Fibroblast of lung (primary cell): ENCODE measurements at regions not wholly inside any gene's neighbourhood (a gene's known extent, or its start where the extent isn't known, plus 50 kb on each side); places are given as distances from the start of the nearest gene placed in this dataset.

Experiments used
- DNase-seq, 2 donors: peaks; one replicate each; pipeline versions ENCODE4 v3.0.0 to v3.0.0-alpha.2; 2010; ENCODE audit warnings: low read depth in 2 of 2
- H2AFZ ChIP-seq: 2 replicates; pipeline ENCODE4 v1.5.1; 2012; ENCODE audit warnings: low read length, control low read depth, inconsistent platforms
- H3K27ac ChIP-seq: 2 replicates; pipeline ENCODE4 v1.5.1; 2011; ENCODE audit warnings: low read length, control low read depth; ENCODE audit not compliant: insufficient read depth
- H3K27me3 ChIP-seq: 2 replicates; pipeline ENCODE4 v1.5.1; 2011; ENCODE audit warnings: mild to moderate bottlenecking, low read length; ENCODE audit not compliant: control insufficient read depth, insufficient read depth
- H3K36me3 ChIP-seq: 2 replicates; pipeline ENCODE4 v1.5.1; 2011; ENCODE audit warnings: low read length; ENCODE audit not compliant: control insufficient read depth, insufficient read depth
- H3K4me1 ChIP-seq: 2 replicates; pipeline ENCODE4 v1.5.1; 2011; ENCODE audit warnings: low read length; ENCODE audit not compliant: control insufficient read depth, insufficient read depth; ENCODE audit errors: extremely low read depth
- H3K4me2 ChIP-seq: 2 replicates; pipeline ENCODE4 v1.5.1; 2011; ENCODE audit warnings: low read length, control low read depth; ENCODE audit not compliant: insufficient read depth; ENCODE audit errors: extremely low read depth
- H3K4me3 ChIP-seq, 4 experiments: fragments of 200-600 bp in 1 of 4; sonication (generic) in 1 of 4; replicated peaks in 1 of 4; 2 replicates each; pipeline ENCODE4 v1.5.1; 2011 to 2016; ENCODE audit warnings: low read length in 4 of 4, low read depth in 3 of 4, mild to moderate bottlenecking in 3 of 4, control low read depth in 2 of 4, inconsistent platforms in 1 of 4, mixed read lengths in 1 of 4; ENCODE audit not compliant: insufficient read depth in 1 of 4; ENCODE audit errors: control extremely low read depth in 1 of 4
- H3K79me2 ChIP-seq: 2 replicates; pipeline ENCODE4 v1.5.1; 2012; ENCODE audit warnings: mild to moderate bottlenecking, low read length, inconsistent platforms; ENCODE audit not compliant: control insufficient read depth, insufficient read depth
- H3K9ac ChIP-seq: 2 replicates; pipeline ENCODE4 v1.5.1; 2011; ENCODE audit warnings: mild to moderate bottlenecking, low read length, control low read depth; ENCODE audit not compliant: insufficient read depth
- H3K9me3 ChIP-seq: 2 replicates; pipeline ENCODE4 v1.5.1; 2012; ENCODE audit warnings: low read depth, low read length; ENCODE audit not compliant: control insufficient read depth, insufficient read depth
- H4K20me1 ChIP-seq: 2 replicates; pipeline ENCODE4 v1.5.1; 2011; ENCODE audit warnings: low read length; ENCODE audit not compliant: control insufficient read depth, insufficient read depth; ENCODE audit errors: extremely low read depth
- CTCF ChIP-seq, 2 donors: IDR thresholded peaks in 1 of 2; conservative IDR thresholded peaks in 1 of 2; 1 replicate in 1 of 2; 2 replicates in 1 of 2; pipeline ENCODE4 v1.5.1; 2011 to 2012; ENCODE audit warnings: low read length in 2 of 2, control low read depth in 1 of 2, inconsistent platforms in 1 of 2, low read depth in 1 of 2, mild to moderate bottlenecking in 1 of 2
- EZH2 ChIP-seq: IDR thresholded peaks from 2 replicates; pipeline ENCODE4 v1.5.1; 2012; ENCODE audit warnings: low read length, control low read depth, mild to moderate bottlenecking; ENCODE audit errors: missing control alignments

GRCh38 chr21:33151941-33152731, 77.6 kb upstream of the IFNAR2 start:
- no peaks in the 10 kb centered on the region for H3K36me3 ChIP-seq
- H3K27ac ChIP-seq: no peak overlapping the region
- H3K4me3 ChIP-seq: no peak overlapping the region
- H3K9ac ChIP-seq: no peak overlapping the region
- DNase-seq: no peak
- no peak for TF ChIP-seq EZH2
- TF ChIP-seq CTCF (conservative IDR thresholded peaks at IDR 0.05 in 1 of 2, IDR thresholded peaks at IDR 0.05 in 1 of 2; ENCODE audit: low read depth in 1 of 2, low read length in 2 of 2): no peak
- H4K20me1 ChIP-seq: no peaks in the 10 kb centered on the region
- peaks cover 16% of the 10 kb centered on the region for H3K27me3 ChIP-seq
- H2AFZ ChIP-seq: no peak overlapping the region
- no peak overlapping the region for H3K4me2 ChIP-seq
- no peaks in the 10 kb centered on the region for H3K9me3 ChIP-seq
- H3K4me1 ChIP-seq: no peaks in the 10 kb centered on the region
- H3K79me2 ChIP-seq: no peaks in the 10 kb centered on the region

- H3K4me2 ChIP-seq: no peak overlapping the region
- H3K27me3 ChIP-seq: peaks cover 16% of the 10 kb centered on the region
- H2AFZ ChIP-seq: no peak overlapping the region
- TF ChIP-seq CTCF (conservative IDR thresholded peaks at IDR 0.05 in 1 of 2, IDR thresholded peaks at IDR 0.05 in 1 of 2; ENCODE audit: low read depth in 1 of 2, low read length in 2 of 2) (no peak), EZH2 (no peak)
- H3K36me3 ChIP-seq: no peaks in the 10 kb centered on the region
- no peaks in the 10 kb centered on the region for H3K4me1 ChIP-seq
- no peaks in the 10 kb centered on the region for H3K79me2 ChIP-seq
- H4K20me1 ChIP-seq: no peaks in the 10 kb centered on the region
- no peak overlapping the region for H3K4me3 ChIP-seq
- H3K9me3 ChIP-seq: no peaks in the 10 kb centered on the region
- DNase-seq: no peak
- H3K9ac ChIP-seq: no peak overlapping the region
- H3K27ac ChIP-seq: no peak overlapping the region
Observed at GRCh38 chr21:33152732-33153130, 77.0 kb upstream of the IFNAR2 start.

- Histone ChIP-seq H3K79me2 (no peaks in the 10 kb centered on the region), H3K4me3 (no peak overlapping the region), H4K20me1 (no peaks in the 10 kb centered on the region), H3K9ac (no peak overlapping the region), H3K27me3 (peaks cover 13% of the 10 kb centered on the region), H3K4me2 (no peak overlapping the region), H3K27ac (no peak overlapping the region), H2AFZ (no peak overlapping the region), H3K36me3 (no peaks in the 10 kb centered on the region), H3K4me1 (no peaks in the 10 kb centered on the region), H3K9me3 (no peaks in the 10 kb centered on the region)
- TF ChIP-seq EZH2: no peak
- TF ChIP-seq CTCF (conservative IDR thresholded peaks at IDR 0.05 in 1 of 2, IDR thresholded peaks at IDR 0.05 in 1 of 2; ENCODE audit: low read depth in 1 of 2, low read length in 2 of 2): no peak
- no peak for DNase-seq
Observed at GRCh38 chr21:33155005-33155404, 74.7 kb upstream of the IFNAR2 start.
